HG02943 (cell line): ENCODE measurements at regions not wholly inside any gene's neighbourhood (a gene's known extent, or its start where the extent isn't known, plus 50 kb on each side); places are given as distances from the start of the nearest gene placed in this dataset.
"Not testable (repeated sequence)": the region's sequence is repeated elsewhere in the genome, so short reads cannot be mapped to it uniquely, and the experiment has no call there.

Experiments used
- ATAC-seq: cut with Tn5 transposase; IDR thresholded peaks from one replicate; pipeline ENCODE4 v1.9.1; 2021; ENCODE audit warnings: mild to moderate bottlenecking, low read depth, moderate library complexity; ENCODE audit not compliant: unreplicated experiment

- ATAC-seq = no peak
Measured at GRCh38 chr12:129959889-129960288, 56.1 kb upstream of the TMEM132D start.

DNA sequence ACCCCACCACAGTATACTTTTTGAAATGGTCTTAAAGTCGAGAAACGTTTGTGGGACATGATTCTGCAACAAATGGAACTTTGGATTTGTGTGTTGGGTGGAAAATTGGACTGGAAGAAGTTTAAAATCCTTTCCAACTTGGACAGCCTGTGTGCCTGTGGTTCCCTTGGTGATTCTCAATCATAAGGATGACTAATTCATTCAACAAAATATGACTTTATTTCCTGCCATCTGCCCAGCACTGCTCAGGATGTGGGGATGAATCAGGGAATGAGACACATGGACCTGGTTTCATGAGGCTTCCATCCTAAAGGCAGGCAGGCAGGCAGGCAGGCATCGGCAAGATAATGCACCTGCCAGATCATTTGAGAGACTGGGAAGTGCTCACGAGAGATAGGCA is 57.3 kb upstream of the TMEM132D start:
- no peak for ATAC-seq

GRCh38 chr12:129961856-129962255 is 58.0 kb upstream of the TMEM132D start:
- ATAC-seq = no peak

GRCh38 chr12:129964300-129964699 is 60.5 kb upstream of the TMEM132D start:
- ATAC-seq = no peak

DNA sequence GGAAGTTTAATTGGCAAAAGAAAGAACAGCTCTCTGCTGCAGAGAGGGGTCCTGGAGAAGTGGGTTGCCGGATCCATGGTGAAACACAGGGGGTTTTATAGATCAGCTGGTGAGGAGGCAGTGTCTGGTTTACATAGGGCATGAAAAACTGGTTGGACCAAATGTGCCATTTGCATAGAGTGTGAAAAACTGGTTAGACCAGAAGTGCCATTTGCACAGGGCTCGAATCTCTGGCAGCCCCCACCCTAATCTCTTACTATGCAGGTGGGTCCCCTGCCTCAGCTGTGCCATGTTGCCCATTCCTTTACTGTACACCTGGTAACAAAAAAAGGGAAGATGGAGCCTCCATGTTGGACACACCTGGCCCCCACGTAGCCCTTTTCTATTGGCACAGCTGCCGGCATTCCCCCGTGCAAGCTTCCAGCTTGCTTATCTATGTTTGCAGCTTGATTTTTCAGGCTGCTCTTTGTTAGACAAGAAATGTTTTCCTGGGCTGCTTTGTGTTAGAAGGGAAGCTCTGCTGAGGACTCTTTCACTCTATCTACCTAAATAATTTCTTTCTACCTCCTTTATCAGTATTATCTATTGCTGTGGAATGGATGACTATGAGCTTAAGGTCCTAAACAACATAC is 61.1 kb upstream of the TMEM132D start:
- ATAC-seq = no peak

DNA sequence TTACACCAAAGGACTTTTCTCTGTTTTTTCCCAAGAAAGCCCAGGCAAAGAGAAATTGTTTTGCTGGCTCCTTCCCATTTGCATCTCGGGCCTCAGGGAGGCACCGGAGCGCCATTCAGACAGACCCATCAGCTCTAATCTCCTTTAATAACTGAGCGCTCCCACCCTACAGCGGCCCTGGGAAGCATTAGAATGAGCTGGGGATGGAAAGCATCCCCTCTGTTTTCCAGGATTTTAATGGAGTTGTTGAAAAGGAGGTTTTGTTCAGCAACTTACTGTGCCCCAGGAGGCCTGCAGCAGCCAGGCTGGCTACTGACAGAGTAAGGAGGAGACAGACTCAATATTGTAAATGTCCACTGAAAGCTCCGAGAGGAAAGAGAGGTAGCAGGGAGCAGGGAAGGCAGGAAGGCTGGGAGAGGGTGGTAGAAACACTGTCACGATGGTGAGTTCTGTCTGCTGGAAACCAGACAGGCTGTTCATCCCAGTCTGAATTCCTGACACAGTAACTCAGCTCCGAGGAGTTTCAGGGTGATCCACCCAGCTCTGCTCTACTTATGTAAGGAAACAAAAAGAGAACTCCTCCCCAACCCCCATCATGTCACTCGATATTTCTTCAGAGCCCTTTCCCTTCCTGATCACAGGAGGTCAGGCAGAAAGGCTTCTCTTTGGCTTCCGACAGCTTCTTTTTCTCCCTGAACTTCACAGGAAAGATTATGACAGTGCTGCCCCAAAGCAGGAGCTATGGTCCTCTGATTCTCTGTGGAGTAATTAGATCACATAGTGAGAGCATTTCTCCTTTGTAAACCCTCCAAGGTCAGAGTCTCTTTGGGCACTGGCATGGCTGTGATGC is 62.5 kb upstream of the TMEM132D start:
- no peak for ATAC-seq

GRCh38 chr12:129971721-129972120 is 67.9 kb upstream of the TMEM132D start:
- no peak for ATAC-seq

DNA sequence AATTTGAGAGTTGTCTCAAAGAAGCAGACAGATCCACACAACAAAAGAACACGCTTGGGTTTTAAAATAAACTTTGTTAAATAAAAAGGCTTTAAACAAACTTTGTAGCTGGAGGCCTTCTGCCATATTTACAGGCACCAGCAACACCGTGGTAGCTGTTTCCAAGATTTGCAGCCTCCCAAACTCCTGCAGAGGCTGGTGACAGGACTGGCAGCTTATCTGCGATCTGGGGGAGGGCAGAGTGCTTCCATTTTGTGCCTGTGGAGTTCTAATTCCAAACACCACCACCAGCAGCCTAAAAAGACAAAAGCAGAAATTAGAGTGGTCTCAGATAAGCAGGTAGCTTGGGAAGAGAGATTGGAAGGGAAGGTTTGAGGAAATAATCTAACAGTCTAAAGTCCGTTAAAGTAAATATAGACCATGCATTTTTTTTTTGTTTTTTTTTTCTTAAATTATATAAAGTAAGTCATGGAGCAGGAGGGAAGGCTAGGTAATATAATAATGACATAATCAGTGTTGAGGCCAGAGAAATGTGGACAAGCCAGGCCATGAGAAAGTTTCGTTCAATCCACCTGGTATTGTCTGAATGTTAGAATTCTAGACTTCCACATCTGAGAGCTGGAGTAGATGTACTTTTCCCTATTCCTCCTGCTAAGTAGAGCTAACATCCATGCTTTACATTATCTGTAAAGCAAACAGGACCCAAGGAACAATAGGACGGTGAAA is 69.6 kb upstream of the TMEM132D start:
- ATAC-seq = no peak

GRCh38 chr12:129984106-129984505 is 80.3 kb upstream of the TMEM132D start:
- no peak for ATAC-seq

DNA sequence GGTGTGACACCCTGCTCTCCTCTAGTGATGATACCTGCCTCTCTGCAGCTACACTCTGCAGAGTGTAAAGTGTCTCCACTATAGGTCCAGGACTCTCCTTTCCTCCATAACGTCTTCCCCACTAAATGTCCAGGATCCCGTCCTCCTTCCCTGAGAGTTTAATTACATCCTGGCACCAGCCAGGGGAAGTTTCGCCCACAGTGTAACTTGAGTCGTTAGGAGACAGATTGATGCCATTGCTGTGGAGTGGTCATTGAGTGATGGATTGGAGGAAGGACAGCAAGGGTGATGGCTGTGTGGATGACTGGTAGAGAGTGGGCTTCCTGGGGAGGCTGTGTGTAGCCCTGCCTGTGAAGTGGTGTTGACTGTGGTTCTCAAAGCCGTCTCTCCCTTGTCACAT is 84.0 kb upstream of the TMEM132D start:
- no peak for ATAC-seq

DNA sequence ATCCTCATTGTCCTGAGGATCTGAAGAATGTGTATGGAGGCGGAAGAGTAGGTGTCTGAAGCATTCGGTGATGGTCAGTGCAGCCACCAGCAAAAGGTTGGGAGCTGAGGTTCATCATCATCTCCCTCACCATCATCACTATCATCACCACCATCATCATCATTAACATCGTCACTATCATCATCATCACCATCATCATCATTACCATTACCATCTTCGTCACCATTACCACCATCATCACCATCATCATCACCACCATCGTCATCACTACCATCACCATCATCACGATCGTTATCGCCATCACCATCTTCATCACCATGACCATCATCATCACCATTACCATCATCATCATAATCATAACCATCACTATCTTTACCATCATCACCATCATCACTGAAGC is 90.8 kb upstream of the TMEM132D start:
- ATAC-seq = no peak

GRCh38 chr12:129997239-129997638 is 93.4 kb upstream of the TMEM132D start:
- no peak for ATAC-seq

DNA sequence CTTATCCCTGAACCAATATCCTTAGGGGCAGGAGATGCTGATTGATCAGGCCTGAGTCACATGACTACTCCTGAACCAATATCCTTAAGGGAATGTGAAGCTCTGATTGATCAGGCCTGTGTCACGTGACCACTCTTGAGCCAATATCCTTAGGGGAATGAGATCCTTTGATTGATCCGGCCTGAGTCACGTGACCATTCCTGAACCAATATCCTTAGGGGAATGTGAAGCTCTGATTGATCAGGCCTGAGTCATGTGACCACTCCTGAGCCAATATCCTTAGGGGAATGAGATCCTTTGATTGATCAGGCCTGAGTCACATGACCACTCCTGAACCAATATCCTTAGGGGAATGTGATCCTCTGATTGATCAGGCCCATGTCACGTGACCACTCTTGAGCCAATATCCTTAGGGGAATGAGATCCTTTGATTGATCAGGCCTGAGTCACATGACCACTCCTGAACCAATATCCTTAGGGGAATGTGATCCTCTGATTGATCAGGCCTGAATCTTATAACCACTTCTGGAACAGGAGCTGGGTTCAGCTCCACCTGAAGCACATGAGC is 100.6 kb upstream of the TMEM132D start:
- not testable (repeated sequence) for ATAC-seq

GRCh38 chr12:130007771-130008170 is 103.9 kb upstream of the TMEM132D start:
- ATAC-seq = no peak

DNA sequence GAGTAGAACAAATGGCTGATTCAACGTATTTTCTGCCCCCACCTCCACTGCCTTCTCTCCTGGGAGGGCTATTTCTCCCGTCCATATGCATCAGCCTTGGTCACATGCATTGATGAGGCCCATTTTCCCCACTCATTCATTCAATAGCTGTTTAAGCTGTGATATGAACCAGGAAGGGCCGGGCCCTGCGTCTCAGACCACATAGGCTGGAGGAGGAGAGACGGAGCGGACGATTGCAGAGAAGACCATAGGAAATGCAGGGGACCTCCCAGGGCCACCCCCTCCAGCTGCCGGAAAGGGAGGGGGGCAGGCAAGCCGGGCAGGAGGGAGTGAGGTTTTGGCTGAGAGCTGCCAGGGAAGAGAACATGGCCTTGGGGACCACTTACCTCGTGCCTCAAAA is 104.4 kb upstream of the TMEM132D start:
- ATAC-seq = no peak

GRCh38 chr12:130009961-130010360 is 106.1 kb upstream of the TMEM132D start:
- no peak for ATAC-seq

DNA sequence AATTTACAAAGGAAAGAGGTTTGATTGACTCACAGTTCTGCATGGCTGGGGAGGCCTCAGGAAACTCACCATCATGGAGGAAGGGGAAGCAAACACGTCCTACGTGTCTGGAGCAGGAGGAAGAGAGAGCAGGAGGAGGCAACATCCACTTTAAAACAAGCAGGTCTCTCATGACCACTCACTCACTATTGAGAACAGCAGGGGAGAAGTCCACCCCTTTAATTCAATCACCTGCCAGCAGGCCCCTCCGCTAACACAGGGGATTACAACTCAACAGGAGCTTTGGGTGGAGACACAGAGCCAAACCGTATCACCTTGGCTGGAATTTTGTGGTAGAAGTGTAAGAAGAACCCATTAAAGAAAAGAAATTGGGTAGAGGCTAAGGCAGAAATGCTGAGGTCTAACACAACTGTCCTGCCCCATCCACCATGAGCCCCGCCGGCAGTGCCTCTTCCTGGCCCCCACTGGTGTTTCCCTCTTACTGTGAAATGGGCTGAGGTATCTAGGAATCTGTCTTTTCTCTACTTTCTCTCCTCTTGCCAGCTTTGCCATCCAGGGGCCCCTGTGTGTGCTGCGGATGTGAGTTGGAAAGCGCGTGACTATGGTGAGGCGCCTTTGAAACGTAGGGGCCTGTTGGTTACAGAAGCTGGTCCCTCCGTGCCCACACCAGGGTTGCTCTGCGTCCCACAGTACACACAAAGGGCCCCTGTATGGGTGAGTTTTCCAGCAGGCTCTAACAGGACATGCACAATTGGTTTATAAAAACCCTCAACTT is 108.0 kb upstream of the TMEM132D start:
- ATAC-seq = no peak

DNA sequence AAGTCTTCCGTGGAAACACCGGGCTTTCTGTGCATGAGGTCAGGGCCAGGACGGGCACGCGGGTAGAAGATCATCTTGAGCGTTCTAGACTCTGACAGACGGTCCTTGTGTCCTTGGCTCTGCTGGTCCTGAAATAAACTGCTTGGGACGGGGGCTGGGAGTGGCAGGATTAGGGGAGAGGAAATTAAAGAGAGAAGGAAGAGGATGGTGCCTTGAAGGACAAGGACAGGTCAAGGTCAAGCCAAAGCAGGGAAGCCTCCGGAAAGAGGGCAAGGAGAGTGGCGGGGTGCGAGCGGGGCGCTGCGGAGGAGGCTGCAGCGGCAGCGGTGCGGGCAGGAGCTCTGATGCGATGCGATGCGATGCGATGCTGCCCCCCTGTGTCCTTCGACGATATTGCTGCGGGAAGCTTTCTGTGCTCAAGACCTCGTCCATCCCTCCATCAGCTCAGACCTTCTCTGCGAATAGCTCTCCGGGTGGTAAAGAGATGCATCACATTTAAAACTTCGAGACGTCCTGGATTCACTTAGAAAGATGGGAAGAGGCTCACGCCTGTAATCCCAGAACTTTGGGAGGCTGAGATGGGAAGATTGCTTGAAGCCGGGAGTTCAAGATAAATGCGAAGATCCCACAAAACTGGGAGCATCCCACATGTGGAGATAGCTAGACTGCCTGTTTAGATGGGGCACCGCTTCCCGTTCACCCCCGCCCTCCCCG is 110.1 kb upstream of the TMEM132D start:
- no peak for ATAC-seq

DNA sequence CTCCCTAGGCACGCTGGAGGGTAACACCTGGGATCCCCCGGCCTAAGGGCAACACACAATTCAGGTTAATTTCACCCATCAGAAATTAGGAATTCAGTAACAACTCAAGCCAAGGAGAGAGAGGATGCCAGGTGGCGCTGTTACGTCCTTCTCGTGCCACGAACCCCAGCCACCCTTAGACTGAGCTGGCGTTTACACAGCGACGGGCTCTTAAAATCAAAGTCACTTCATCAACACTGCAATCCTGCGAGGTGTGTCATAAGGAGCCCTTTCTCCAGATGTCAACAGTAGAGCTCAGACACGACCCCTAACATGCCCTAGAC is 110.6 kb upstream of the TMEM132D start:
- no peak for ATAC-seq

DNA sequence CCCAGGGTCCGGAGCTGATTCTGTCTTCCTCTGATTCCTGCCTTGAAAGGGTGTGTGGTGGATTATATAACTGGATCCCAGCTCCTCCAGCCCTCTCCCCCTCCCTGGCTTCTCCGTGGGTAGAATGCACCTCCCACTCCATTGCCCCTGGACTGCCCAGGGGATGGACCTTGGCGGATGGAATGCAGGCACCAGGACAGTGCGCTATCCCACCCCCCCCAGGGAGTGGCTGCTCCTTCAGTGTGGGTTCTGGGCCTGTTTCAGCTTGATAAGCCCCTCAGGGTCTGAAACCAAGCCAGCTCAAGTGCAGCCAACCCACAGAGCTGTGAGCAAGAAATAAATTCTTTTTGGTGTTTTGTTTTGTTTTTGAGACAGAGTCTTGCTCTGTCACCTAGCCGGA is 112.4 kb upstream of the TMEM132D start:
- ATAC-seq = no peak
